Neural cell (in vitro differentiated cells): ENCODE measurements at regions not wholly inside any gene's neighbourhood (a gene's known extent, or its start where the extent isn't known, plus 50 kb on each side); places are given as distances from the start of the nearest gene placed in this dataset.
"Not testable (repeated sequence)": the region's sequence is repeated elsewhere in the genome, so short reads cannot be mapped to it uniquely, and the experiment has no call there.

Experiments used
- H2AFZ ChIP-seq: fragments of 200-600, 300-800 bp; sonication (generic), shearing (Covaris generic); 2 replicates; pipeline ENCODE4 v1.6.0; 2014; ENCODE audit warnings: low read depth, mild to moderate bottlenecking, antibody characterized with exemption, low read length, moderate library complexity
- H3F3A ChIP-seq: fragments of 200-600 bp; shearing (Covaris generic); 2 replicates; pipeline ENCODE4 v1.6.1; 2016; ENCODE audit warnings: mild to moderate bottlenecking, moderate library complexity, mixed read lengths, antibody characterized with exemption, low read length; ENCODE audit not compliant: insufficient read depth, poor library complexity, severe bottlenecking
- H3K27ac ChIP-seq: fragments of 200-600, 300-800 bp; sonication (generic), shearing (Covaris generic); 2 replicates; pipeline ENCODE4 v1.5.1; 2014; ENCODE audit warnings: mild to moderate bottlenecking, low read length, moderate library complexity
- H3K27me3 ChIP-seq: fragments of 300-800, 200-600 bp; sonication (generic), shearing (Covaris generic); 2 replicates; pipeline ENCODE4 v1.6.0; 2014; ENCODE audit warnings: mild to moderate bottlenecking, low read depth, low read length, moderate library complexity; ENCODE audit not compliant: insufficient read depth
- H3K36me3 ChIP-seq: fragments of 300-800, 200-600 bp; sonication (generic), shearing (Covaris generic); 2 replicates; pipeline ENCODE4 v1.5.1; 2014; ENCODE audit warnings: mild to moderate bottlenecking, antibody characterized with exemption, low read length, moderate library complexity; ENCODE audit not compliant: insufficient read depth
- H3K4me2 ChIP-seq: fragments of 300-800, 200-600 bp; sonication (generic), shearing (Covaris generic); 2 replicates; pipeline ENCODE4 v1.6.0; 2014; ENCODE audit warnings: mild to moderate bottlenecking, low read length
- H3K4me3 ChIP-seq: fragments of 300-800, 200-600 bp; sonication (generic), shearing (Covaris generic); 2 replicates; pipeline ENCODE4 v1.5.1; 2014; ENCODE audit warnings: mild to moderate bottlenecking, low read length, moderate library complexity
- H3K79me2 ChIP-seq: fragments of 200-600 bp; shearing (Covaris generic); replicated peaks from 2 replicates; pipeline ENCODE4 v1.6.0; 2014; ENCODE audit warnings: mild to moderate bottlenecking, low read length, moderate library complexity; ENCODE audit not compliant: insufficient read depth
- H3K9ac ChIP-seq: fragments of 300-800, 200-600 bp; sonication (generic), shearing (Covaris generic); 2 replicates; pipeline ENCODE4 v1.6.1; 2016; ENCODE audit warnings: mild to moderate bottlenecking, low read length, mixed read lengths
- H3K9me2 ChIP-seq: fragments of 200-600 bp; shearing (Covaris generic); 2 replicates; pipeline ENCODE4 v1.6.1; 2016; ENCODE audit warnings: mild to moderate bottlenecking, low read length, mixed read lengths; ENCODE audit not compliant: insufficient read depth
- H3K9me3 ChIP-seq: fragments of 200-600, 300-800 bp; sonication (generic), shearing (Covaris generic); 2 replicates; pipeline ENCODE4 v1.6.1; 2016; ENCODE audit warnings: mild to moderate bottlenecking, mixed run types, low read length, moderate library complexity, mixed read lengths
- H4K20me1 ChIP-seq: fragments of 200-600 bp; shearing (Covaris generic); 2 replicates; pipeline ENCODE4 v1.6.1; 2016; ENCODE audit warnings: mild to moderate bottlenecking, mixed run types; ENCODE audit not compliant: insufficient read depth
- EP300 ChIP-seq: fragments of 450-650 bp; conservative IDR thresholded peaks from 2 replicates; pipeline ENCODE4 v1.6.1; 2014; ENCODE audit warnings: antibody characterized with exemption, mild to moderate bottlenecking, moderate library complexity; ENCODE audit not compliant: poor library complexity, severe bottlenecking
- EZH2 ChIP-seq: fragments of 200-600, 300-800 bp; shearing (Covaris generic), sonication (generic); IDR thresholded peaks from 2 replicates; pipeline ENCODE4 v1.6.1; 2014; ENCODE audit warnings: antibody characterized with exemption, low read length, borderline replicate concordance, mild to moderate bottlenecking; ENCODE audit not compliant: insufficient read depth, poor library complexity, severe bottlenecking
- MXI1 ChIP-seq: fragments of 450-650 bp; conservative IDR thresholded peaks from 2 replicates; pipeline ENCODE4 v1.6.1; 2014; ENCODE audit warnings: antibody characterized with exemption, mild to moderate bottlenecking; ENCODE audit not compliant: poor library complexity, severe bottlenecking
- POLR2AphosphoS5 ChIP-seq: IDR thresholded peaks from 2 replicates; pipeline ENCODE4 v1.6.1; 2012
- RAD21 ChIP-seq: fragments of 450-650 bp; conservative IDR thresholded peaks from 2 replicates; pipeline ENCODE4 v1.6.1; 2014; ENCODE audit warnings: antibody characterized with exemption, mild to moderate bottlenecking, moderate library complexity
- SMC3 ChIP-seq: fragments of 450-650 bp; conservative IDR thresholded peaks from 2 replicates; pipeline ENCODE4 v1.6.1; 2014; ENCODE audit warnings: antibody characterized with exemption, mild to moderate bottlenecking, moderate library complexity; ENCODE audit not compliant: poor library complexity
- TAF1 ChIP-seq: IDR thresholded peaks from 2 replicates; pipeline ENCODE4 v1.6.1; 2012; ENCODE audit warnings: low read depth
- TF ChIP-seq, protein P1 (sequence below): IDR thresholded peaks from 2 replicates; pipeline ENCODE4 v1.6.1; 2012; ENCODE audit warnings: borderline replicate concordance
- TF ChIP-seq, protein P2 (sequence below): fragments of 450-650 bp; IDR thresholded peaks from 2 replicates; pipeline ENCODE4 v1.5.1; 2014; ENCODE audit warnings: antibody characterized with exemption, mild to moderate bottlenecking, moderate library complexity; ENCODE audit not compliant: poor library complexity, severe bottlenecking

DNA sequence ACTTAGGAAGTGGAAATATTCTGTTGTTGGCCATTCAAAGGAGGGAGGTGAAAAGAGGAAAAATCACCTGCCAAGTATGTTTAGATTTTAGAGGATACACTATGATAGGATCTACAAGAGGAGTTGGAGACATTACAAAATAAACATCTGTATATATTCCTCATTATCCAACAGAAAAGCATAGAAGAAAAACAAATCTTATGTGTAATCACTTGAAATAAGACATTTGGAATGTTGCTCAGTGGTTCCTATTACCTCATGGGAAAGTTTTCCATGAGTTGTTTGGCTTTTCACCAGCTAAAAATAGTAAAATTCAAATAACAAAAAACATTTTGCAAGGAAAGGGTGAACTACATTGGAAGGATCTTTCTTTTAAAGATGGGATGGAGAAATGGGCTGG is 76.7 kb upstream of the CARMIL1 start:
- no peaks in the 10 kb centered on the region for H4K20me1 ChIP-seq
- H3K79me2 ChIP-seq: no peaks in the 10 kb centered on the region
- no peaks in the 10 kb centered on the region for H3K9me3 ChIP-seq
- no peaks in the 10 kb centered on the region for H3K27me3 ChIP-seq
- no peak overlapping the region for H3K27ac ChIP-seq
- H3K4me2 ChIP-seq: no peak overlapping the region
- H3K9ac ChIP-seq: no peak overlapping the region
- H3K36me3 ChIP-seq: no peaks in the 10 kb centered on the region
- TF ChIP-seq POLR2AphosphoS5 (no peak), SMC3 (no peak), TAF1 (no peak), MXI1 (no peak), RAD21 (no peak), EZH2 (no peak), EP300 (no peak)
- TF ChIP-seq, protein P1, sequence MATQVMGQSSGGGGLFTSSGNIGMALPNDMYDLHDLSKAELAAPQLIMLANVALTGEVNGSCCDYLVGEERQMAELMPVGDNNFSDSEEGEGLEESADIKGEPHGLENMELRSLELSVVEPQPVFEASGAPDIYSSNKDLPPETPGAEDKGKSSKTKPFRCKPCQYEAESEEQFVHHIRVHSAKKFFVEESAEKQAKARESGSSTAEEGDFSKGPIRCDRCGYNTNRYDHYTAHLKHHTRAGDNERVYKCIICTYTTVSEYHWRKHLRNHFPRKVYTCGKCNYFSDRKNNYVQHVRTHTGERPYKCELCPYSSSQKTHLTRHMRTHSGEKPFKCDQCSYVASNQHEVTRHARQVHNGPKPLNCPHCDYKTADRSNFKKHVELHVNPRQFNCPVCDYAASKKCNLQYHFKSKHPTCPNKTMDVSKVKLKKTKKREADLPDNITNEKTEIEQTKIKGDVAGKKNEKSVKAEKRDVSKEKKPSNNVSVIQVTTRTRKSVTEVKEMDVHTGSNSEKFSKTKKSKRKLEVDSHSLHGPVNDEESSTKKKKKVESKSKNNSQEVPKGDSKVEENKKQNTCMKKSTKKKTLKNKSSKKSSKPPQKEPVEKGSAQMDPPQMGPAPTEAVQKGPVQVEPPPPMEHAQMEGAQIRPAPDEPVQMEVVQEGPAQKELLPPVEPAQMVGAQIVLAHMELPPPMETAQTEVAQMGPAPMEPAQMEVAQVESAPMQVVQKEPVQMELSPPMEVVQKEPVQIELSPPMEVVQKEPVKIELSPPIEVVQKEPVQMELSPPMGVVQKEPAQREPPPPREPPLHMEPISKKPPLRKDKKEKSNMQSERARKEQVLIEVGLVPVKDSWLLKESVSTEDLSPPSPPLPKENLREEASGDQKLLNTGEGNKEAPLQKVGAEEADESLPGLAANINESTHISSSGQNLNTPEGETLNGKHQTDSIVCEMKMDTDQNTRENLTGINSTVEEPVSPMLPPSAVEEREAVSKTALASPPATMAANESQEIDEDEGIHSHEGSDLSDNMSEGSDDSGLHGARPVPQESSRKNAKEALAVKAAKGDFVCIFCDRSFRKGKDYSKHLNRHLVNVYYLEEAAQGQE: no peak
- TF ChIP-seq, protein P2, sequence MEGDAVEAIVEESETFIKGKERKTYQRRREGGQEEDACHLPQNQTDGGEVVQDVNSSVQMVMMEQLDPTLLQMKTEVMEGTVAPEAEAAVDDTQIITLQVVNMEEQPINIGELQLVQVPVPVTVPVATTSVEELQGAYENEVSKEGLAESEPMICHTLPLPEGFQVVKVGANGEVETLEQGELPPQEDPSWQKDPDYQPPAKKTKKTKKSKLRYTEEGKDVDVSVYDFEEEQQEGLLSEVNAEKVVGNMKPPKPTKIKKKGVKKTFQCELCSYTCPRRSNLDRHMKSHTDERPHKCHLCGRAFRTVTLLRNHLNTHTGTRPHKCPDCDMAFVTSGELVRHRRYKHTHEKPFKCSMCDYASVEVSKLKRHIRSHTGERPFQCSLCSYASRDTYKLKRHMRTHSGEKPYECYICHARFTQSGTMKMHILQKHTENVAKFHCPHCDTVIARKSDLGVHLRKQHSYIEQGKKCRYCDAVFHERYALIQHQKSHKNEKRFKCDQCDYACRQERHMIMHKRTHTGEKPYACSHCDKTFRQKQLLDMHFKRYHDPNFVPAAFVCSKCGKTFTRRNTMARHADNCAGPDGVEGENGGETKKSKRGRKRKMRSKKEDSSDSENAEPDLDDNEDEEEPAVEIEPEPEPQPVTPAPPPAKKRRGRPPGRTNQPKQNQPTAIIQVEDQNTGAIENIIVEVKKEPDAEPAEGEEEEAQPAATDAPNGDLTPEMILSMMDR: no peak
- no peaks in the 10 kb centered on the region for H3F3A ChIP-seq
- no peak overlapping the region for H2AFZ ChIP-seq
- H3K9me2 ChIP-seq: no peaks in the 10 kb centered on the region
- no peak overlapping the region for H3K4me3 ChIP-seq

DNA sequence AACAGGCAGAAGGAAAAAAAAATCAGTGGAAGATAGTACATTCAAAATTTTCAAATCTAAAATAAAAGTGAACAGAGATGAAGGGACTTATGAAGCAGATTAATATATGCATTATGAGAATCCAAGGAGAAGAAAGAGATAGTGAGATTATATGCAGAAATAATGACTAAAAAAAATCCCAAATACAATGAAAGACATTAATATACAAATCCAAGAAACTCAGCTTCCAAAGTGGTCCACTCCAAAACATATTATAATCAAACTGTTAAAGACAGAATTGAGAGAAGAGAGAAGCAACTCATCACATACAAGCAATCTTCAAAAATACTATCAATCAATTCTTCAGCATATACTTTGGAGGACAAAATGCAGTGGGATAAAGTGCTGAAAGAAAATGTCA is 73.5 kb upstream of the CARMIL1 start:
- no peaks in the 10 kb centered on the region for H4K20me1 ChIP-seq
- H3K9me3 ChIP-seq: no peaks in the 10 kb centered on the region
- no peaks in the 10 kb centered on the region for H3K79me2 ChIP-seq
- no peak overlapping the region for H3K9ac ChIP-seq
- H3F3A ChIP-seq: no peaks in the 10 kb centered on the region
- H3K9me2 ChIP-seq: no peaks in the 10 kb centered on the region
- H3K4me3 ChIP-seq: no peak overlapping the region
- H3K27ac ChIP-seq: no peak overlapping the region
- no peak overlapping the region for H2AFZ ChIP-seq
- H3K36me3 ChIP-seq: no peaks in the 10 kb centered on the region
- H3K27me3 ChIP-seq: no peaks in the 10 kb centered on the region
- TF ChIP-seq SMC3: no peak
- TF ChIP-seq TAF1: no peak
- TF ChIP-seq EZH2: no peak
- no peak for TF ChIP-seq MXI1
- TF ChIP-seq, protein P2: no peak
- no peak for TF ChIP-seq EP300
- TF ChIP-seq, protein P1: no peak
- TF ChIP-seq POLR2AphosphoS5: no peak
- TF ChIP-seq RAD21: no peak
- no peak overlapping the region for H3K4me2 ChIP-seq

DNA sequence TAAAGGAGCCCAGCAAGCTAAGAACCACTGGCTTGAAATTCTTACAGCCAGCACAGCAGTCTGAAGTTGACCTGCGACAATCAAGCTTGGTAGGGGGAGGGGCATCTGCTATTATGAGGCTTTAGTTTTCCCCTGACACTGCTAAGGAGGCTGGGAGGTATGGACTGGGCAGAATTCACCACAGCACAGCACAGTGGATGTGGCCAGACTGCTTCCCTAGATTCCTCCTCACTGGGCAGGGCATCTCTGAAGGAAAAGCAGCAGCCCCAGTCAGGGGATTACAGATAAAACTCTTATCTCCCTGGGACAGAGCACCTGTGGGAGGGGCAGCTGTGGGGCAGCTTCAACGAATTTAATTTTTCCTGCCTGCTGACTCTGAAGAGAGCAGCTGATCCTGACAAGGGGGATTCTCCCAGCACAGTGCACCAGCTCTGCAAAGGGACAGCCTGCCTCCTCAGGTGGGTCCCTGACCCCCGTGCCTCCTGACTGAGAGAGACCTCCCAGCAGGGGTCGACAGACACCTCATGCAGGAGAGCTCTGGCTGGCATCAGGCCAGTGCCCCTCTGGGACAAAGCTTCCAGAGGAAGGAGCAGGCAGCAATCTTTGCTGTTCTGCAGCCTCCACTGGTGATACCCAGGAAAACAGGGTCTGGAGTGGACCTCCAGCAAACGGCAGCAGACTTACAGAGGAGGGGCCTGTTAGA is 71.6 kb upstream of the CARMIL1 start:
- not testable (repeated sequence) for H3K4me2 ChIP-seq, H3K9me3 ChIP-seq, H2AFZ ChIP-seq

More for the DNA sequence above, 71.6 kb upstream of the CARMIL1 start:
- H3K79me2 ChIP-seq, H3K27ac ChIP-seq, H3K9me2 ChIP-seq, H4K20me1 ChIP-seq, H3F3A ChIP-seq, H3K27me3 ChIP-seq, H3K9ac ChIP-seq, H3K36me3 ChIP-seq, H3K4me3 ChIP-seq: not testable (repeated sequence)
